ENCODE measurements at regions not wholly inside any gene's neighbourhood (a gene's known extent, or its start where the extent isn't known, plus 50 kb on each side); places are given as distances from the start of the nearest gene placed in this dataset.

- DNase-seq (ENCODE audit: low read depth in 2 of 2), result no peak
These were observed 226.2 kb downstream of the ACKR3 start for GRCh38 chr2:236795861-236796219.

GRCh38 chr2:236796236-236796635 is 226.6 kb downstream of the ACKR3 start:
- no peak for DNase-seq (ENCODE audit: low read depth in 2 of 2)

- DNase-seq (ENCODE audit: low read depth in 2 of 2), result no peak
These were observed 227.8 kb downstream of the ACKR3 start for GRCh38 chr2:236797411-236797810.

- no peak for DNase-seq (ENCODE audit: low read depth in 2 of 2)
These were observed 228.9 kb downstream of the ACKR3 start for GRCh38 chr2:236798491-236798890.

GRCh38 chr2:236799391-236800026 is 229.9 kb downstream of the ACKR3 start:
- DNase-seq (ENCODE audit: low read depth in 2 of 2), result no peak

GRCh38 chr2:236802862-236803261 is 233.2 kb downstream of the ACKR3 start:
- no peak for DNase-seq (ENCODE audit: low read depth in 2 of 2)

- no peak for DNase-seq (ENCODE audit: low read depth in 2 of 2)
These were observed 234.0 kb downstream of the ACKR3 start for GRCh38 chr2:236803621-236804020.

- no peak for DNase-seq (ENCODE audit: low read depth in 2 of 2)
These were observed 236.3 kb downstream of the ACKR3 start for GRCh38 chr2:236805800-236806531.

- DNase-seq (ENCODE audit: low read depth in 2 of 2), result no peak
These were observed 240.1 kb downstream of the ACKR3 start for GRCh38 chr2:236809716-236810115.

GRCh38 chr2:236811062-236811656 is 241.5 kb downstream of the ACKR3 start:
- DNase-seq (ENCODE audit: low read depth in 2 of 2), result no peak

GRCh38 chr2:236813766-236814165 is 244.1 kb downstream of the ACKR3 start:
- DNase-seq (ENCODE audit: low read depth in 2 of 2), result no peak

GRCh38 chr2:236814593-236814992 is 245.0 kb downstream of the ACKR3 start:
- no peak for DNase-seq (ENCODE audit: low read depth in 2 of 2)

GRCh38 chr2:236815746-236816145 is 246.1 kb downstream of the ACKR3 start:
- no peak for DNase-seq (ENCODE audit: low read depth in 2 of 2)

GRCh38 chr2:236816197-236817170 is 246.9 kb downstream of the ACKR3 start:
- no peak for DNase-seq (ENCODE audit: low read depth in 2 of 2)

- no peak for DNase-seq (ENCODE audit: low read depth in 2 of 2)
These were observed 248.8 kb downstream of the ACKR3 start for GRCh38 chr2:236818281-236819045.

- DNase-seq (ENCODE audit: low read depth in 2 of 2), result no peak
These were observed 249.8 kb downstream of the ACKR3 start for GRCh38 chr2:236819275-236820002.

GRCh38 chr2:236820763-236821344 is 251.2 kb downstream of the ACKR3 start:
- DNase-seq (ENCODE audit: low read depth in 2 of 2), result no peak

GRCh38 chr2:236823041-236823629 is 253.5 kb downstream of the ACKR3 start:
- DNase-seq (ENCODE audit: low read depth in 2 of 2), result no peak

GRCh38 chr2:236823963-236824362 is 254.3 kb downstream of the ACKR3 start:
- DNase-seq (ENCODE audit: low read depth in 2 of 2), result no peak

GRCh38 chr2:236824836-236825235 is 255.2 kb downstream of the ACKR3 start:
- no peak for DNase-seq (ENCODE audit: low read depth in 2 of 2)

Measured in fibroblast of skin of left biceps (primary cell).